Adrenal gland (tissue), 9 donors: ENCODE measurements at regions not wholly inside any gene's neighbourhood (a gene's known extent, or its start where the extent isn't known, plus 50 kb on each side); places are given as distances from the start of the nearest gene placed in this dataset.
A peak's percentile ranks its signal among the peaks of the same experiment; 100 is the strongest.

Source experiments
- DNase-seq, 7 donors: peaks; one replicate each; pipeline ENCODE4 v3.0.0-alpha.2; 2019 to 2020
- H3K27ac ChIP-seq, 5 donors: fragments of 200-600 bp; sonication (generic) in 4 of 5; 1 replicate in 3 of 5; 2 replicates in 2 of 5; pipeline versions ENCODE4 v1.5.1 to v1.8.0; 2016 to 2020; ENCODE audit warnings: mild to moderate bottlenecking in 1 of 5
- H3K27me3 ChIP-seq: fragments of 200-600 bp; 2 replicates; pipeline ENCODE4 v1.8.0; 2021
- H3K36me3 ChIP-seq, 2 donors: fragments of 200-600 bp; replicated peaks in 1 of 2; 1 replicate in 1 of 2; 2 replicates in 1 of 2; pipeline versions ENCODE4 v1.5.1 to v1.8.0; 2018 to 2022
- H3K4me1 ChIP-seq, 2 donors: fragments of 200-600 bp; replicated peaks in 1 of 2; 1 replicate in 1 of 2; 2 replicates in 1 of 2; pipeline versions ENCODE4 v1.5.1 to v1.8.0; 2018 to 2021
- H3K4me3 ChIP-seq, 4 donors: fragments of 200-600 bp; sonication (generic) in 3 of 4; one replicate each; pipeline ENCODE4 v1.5.1; 2016 to 2018
- H3K9me3 ChIP-seq, 3 donors: fragments of 200-600 bp; sonication (generic) in 1 of 3; replicated peaks in 1 of 3; 1 replicate in 2 of 3; 2 replicates in 1 of 3; pipeline versions ENCODE4 v1.5.1 to v1.8.0; 2016 to 2021
- POLR2A ChIP-seq, 2 donors: fragments of 450-650 bp; IDR thresholded peaks; one replicate each; pipeline ENCODE4 v1.6.1; 2017; ENCODE audit warnings: antibody characterized with exemption in 2 of 2, mild to moderate bottlenecking in 2 of 2, moderate library complexity in 1 of 2
- WGBS, 4 donors: extraction: QIAGEN DNeasy Blood & Tissue Kit in 2 of 4; methylation state at CpG; one replicate each; pipeline versions ENCODE4 v1.1.5 to v1.1.7; 2013 to 2017; 5-methylcytosine and 5-hydroxymethylcytosine counted together
- intact Hi-C, 2 donors: fragments of 100-400 bp; cut with DNase I; formaldehyde crosslinking; loops; one replicate each; pipeline versions ENCODE4 v1.14.1 to v1.15.0; 2022 to 2023
- TF ChIP-seq, protein P1 (sequence below), 6 experiments: fragments of 450-650 bp in 4 of 6; fragments of 200-600 bp in 2 of 6; sonication (generic) in 1 of 6; IDR thresholded peaks; 1 replicate in 5 of 6; 2 replicates in 1 of 6; pipeline versions ENCODE4 v1.5.1 to v1.8.0; 2016 to 2021; ENCODE audit warnings: antibody characterized with exemption in 6 of 6, mild to moderate bottlenecking in 2 of 6, moderate library complexity in 1 of 6
- donor health status: healthy with polysubstance abuse.
- donor health status: Bipolar disorder and iron deficiency.
- donor health status: DM: yes; HTN: yes; CAD: no.
- donor health status: DM: no; HTN: no; CAD: no.
- donor health status: DM: no; HTN: no; CAD: no.

GRCh38 chr6:6912817-6913744, 194.7 kb upstream of the RREB1 start:
- no peaks in the 10 kb centered on the region for H3K9me3 ChIP-seq
- H3K4me1 ChIP-seq: peaks cover 21 to 26% of the 10 kb centered on the region in 2 donors
- intact Hi-C loops: no loop called here
- 68 to 81% (median 76%) methylated on average over 11 of the region's 11 CpGs for WGBS, 4 donors
- no peak for DNase-seq
- no peak overlapping the region for H3K27ac ChIP-seq
- no peak overlapping the region for H3K4me3 ChIP-seq
- TF ChIP-seq, protein P1, sequence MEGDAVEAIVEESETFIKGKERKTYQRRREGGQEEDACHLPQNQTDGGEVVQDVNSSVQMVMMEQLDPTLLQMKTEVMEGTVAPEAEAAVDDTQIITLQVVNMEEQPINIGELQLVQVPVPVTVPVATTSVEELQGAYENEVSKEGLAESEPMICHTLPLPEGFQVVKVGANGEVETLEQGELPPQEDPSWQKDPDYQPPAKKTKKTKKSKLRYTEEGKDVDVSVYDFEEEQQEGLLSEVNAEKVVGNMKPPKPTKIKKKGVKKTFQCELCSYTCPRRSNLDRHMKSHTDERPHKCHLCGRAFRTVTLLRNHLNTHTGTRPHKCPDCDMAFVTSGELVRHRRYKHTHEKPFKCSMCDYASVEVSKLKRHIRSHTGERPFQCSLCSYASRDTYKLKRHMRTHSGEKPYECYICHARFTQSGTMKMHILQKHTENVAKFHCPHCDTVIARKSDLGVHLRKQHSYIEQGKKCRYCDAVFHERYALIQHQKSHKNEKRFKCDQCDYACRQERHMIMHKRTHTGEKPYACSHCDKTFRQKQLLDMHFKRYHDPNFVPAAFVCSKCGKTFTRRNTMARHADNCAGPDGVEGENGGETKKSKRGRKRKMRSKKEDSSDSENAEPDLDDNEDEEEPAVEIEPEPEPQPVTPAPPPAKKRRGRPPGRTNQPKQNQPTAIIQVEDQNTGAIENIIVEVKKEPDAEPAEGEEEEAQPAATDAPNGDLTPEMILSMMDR (IDR thresholded peaks at IDR 0.05): no peak
- no peak for TF ChIP-seq POLR2A (IDR thresholded peaks at IDR 0.05)
- H3K27me3 ChIP-seq: no peaks in the 10 kb centered on the region
- H3K36me3 ChIP-seq: no peaks in the 10 kb centered on the region

DNA sequence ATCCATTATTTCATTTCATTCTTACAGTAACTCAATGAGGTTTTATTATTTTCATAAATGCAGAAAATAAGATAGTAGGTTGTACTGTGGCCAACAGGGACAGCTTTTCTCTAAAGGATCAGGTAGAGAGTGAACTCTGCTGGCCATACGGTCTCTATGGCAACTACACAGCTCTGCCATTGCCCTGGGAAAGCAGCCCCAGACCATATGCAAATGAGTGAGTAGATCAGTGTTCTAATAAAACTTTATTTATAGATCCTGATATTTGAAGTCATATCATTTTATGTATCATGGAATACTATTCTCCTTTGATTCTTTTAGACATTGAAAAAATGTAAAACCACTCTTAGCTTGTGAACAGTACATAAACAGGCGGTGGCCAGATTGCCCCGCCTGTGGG, 192.5 kb upstream of the RREB1 start:
- WGBS, 4 donors: 73 to 91% (median 80%) methylated on average over 3 of the region's 3 CpGs
- intact Hi-C loops: no loop called here
- Histone ChIP-seq H3K4me3 (peak overlapping the region in 2 of 4 donors; percentile 28 to 40), H3K9me3 (no peaks in the 10 kb centered on the region), H3K27ac (peak overlapping the region; percentile 79 to 94 (median 82)), H3K36me3 (no peaks in the 10 kb centered on the region), H3K27me3 (no peaks in the 10 kb centered on the region), H3K4me1 (peaks cover 21 to 26% of the 10 kb centered on the region in 2 donors)
- TF ChIP-seq POLR2A (IDR thresholded peaks at IDR 0.05): no peak
- TF ChIP-seq, protein P1 (IDR thresholded peaks at IDR 0.05): peak in 1 of 6 experiments; percentile 6
- no peak for DNase-seq

- Histone ChIP-seq H3K27me3 (no peaks in the 10 kb centered on the region), H3K9me3 (no peaks in the 10 kb centered on the region), H3K36me3 (no peaks in the 10 kb centered on the region), H3K27ac (peak overlapping the region; percentile 79 to 94 (median 82)), H3K4me1 (peaks cover 22 to 30% of the 10 kb centered on the region in 2 donors), H3K4me3 (peak overlapping the region in 2 of 4 donors; percentile 28 to 40)
- peak; percentile 73 to 91 (median 87) for DNase-seq
- intact Hi-C loops: no loop called here
- TF ChIP-seq POLR2A (IDR thresholded peaks at IDR 0.05): peak in 1 of 2 donors; percentile 49
- TF ChIP-seq, protein P1 (IDR thresholded peaks at IDR 0.05): no peak
- 5 to 7% (median 6%) methylated on average over 9 of the region's 9 CpGs for WGBS, 4 donors
Measured at GRCh38 chr6:6915813-6916547, 191.8 kb upstream of the RREB1 start.

GRCh38 chr6:6916598-6916997, 191.2 kb upstream of the RREB1 start:
- Histone ChIP-seq H3K9me3 (no peaks in the 10 kb centered on the region), H3K36me3 (no peaks in the 10 kb centered on the region), H3K27me3 (no peaks in the 10 kb centered on the region), H3K4me1 (peaks cover 21 to 30% of the 10 kb centered on the region in 2 donors), H3K27ac (peak overlapping the region; percentile 20 to 94 (median 81)), H3K4me3 (no peak overlapping the region)
- intact Hi-C loops: no loop called here
- TF ChIP-seq, protein P1 (IDR thresholded peaks at IDR 0.05): no peak
- no peak for TF ChIP-seq POLR2A (IDR thresholded peaks at IDR 0.05)
- DNase-seq: peak in 5 of 7 donors; percentile 35 to 69 (median 61)
- 48 to 54% (median 51%) methylated on average over 4 to 6 of the region's 6 CpGs for WGBS, 4 donors
